ENCODE measurements at regions not wholly inside any gene's neighbourhood (a gene's known extent, or its start where the extent isn't known, plus 50 kb on each side); places are given as distances from the start of the nearest gene placed in this dataset.
A peak's percentile ranks its signal among the peaks of the same experiment; 100 is the strongest.

DNA sequence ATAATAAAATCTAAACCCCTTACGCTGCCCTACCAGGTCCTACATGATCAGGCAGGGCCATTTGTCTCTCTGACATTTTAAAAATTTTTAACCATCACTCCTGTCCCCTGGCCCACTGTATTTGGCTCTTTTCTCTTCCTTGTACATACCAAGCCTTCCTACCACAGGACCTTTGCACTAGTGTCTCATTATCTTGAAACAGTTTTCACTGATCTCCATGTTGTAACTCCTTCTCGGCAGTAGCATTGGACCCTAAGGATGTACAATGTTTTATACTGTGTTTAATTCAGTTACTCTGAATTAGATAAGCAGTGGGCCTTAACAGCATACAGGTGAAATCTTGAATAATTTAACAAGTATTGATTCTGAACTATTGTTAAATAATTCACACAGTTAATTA lies 330.7 kb downstream of the UTRN start:
- no peak overlapping the region for H4K8ac ChIP-seq (replicated peaks; ENCODE audit: insufficient read length, low read depth, low read length)
- H4K91ac ChIP-seq (ENCODE audit: insufficient read length, low read depth, low read length): no peak overlapping the region
- TF ChIP-seq, protein P1, sequence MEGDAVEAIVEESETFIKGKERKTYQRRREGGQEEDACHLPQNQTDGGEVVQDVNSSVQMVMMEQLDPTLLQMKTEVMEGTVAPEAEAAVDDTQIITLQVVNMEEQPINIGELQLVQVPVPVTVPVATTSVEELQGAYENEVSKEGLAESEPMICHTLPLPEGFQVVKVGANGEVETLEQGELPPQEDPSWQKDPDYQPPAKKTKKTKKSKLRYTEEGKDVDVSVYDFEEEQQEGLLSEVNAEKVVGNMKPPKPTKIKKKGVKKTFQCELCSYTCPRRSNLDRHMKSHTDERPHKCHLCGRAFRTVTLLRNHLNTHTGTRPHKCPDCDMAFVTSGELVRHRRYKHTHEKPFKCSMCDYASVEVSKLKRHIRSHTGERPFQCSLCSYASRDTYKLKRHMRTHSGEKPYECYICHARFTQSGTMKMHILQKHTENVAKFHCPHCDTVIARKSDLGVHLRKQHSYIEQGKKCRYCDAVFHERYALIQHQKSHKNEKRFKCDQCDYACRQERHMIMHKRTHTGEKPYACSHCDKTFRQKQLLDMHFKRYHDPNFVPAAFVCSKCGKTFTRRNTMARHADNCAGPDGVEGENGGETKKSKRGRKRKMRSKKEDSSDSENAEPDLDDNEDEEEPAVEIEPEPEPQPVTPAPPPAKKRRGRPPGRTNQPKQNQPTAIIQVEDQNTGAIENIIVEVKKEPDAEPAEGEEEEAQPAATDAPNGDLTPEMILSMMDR (conservative IDR thresholded peaks at IDR 0.05): no peak
- H3K27ac ChIP-seq (ENCODE audit: insufficient read length, low read depth, low read length): no peak overlapping the region
- no peak overlapping the region for H3K18ac ChIP-seq (ENCODE audit: insufficient read length, low read depth, low read length)
- no peaks in the 10 kb centered on the region for H3K9me3 ChIP-seq (ENCODE audit: control insufficient read depth, low read depth, low read length)
- WGBS (ENCODE audit: extremely low coverage, insufficient read length, low lambda C conversion rate): no CpG with 5 or more reads among the region's 2 CpGs
- Mint-ChIP-seq H3K4me1 (peaks cover 67 to 68% of the 10 kb centered on the region in 2 experiments), H3K4me3 (no peak overlapping the region), H3K27me3 (ENCODE audit: low read depth) (no peaks in the 10 kb centered on the region), H3K9me3 (no peaks in the 10 kb centered on the region), H3K36me3 (ENCODE audit: insufficient read depth in 1 of 3, low read depth in 3 of 3) (peaks cover 0 to 2% (median 0%) of the 10 kb centered on the region in 3 experiments; a peak in 1 of 7 replicates), H3K27ac (peak overlapping the region; percentile 32 to 58 (median 38); a peak in 3 of 7 replicates)
- H3K23ac ChIP-seq (ENCODE audit: insufficient read length, low read depth, low read length): no peak overlapping the region
- H3K27me3 ChIP-seq (ENCODE audit: insufficient read depth, low read length): no peaks in the 10 kb centered on the region
- no peaks in the 10 kb centered on the region for H4K20me1 ChIP-seq (ENCODE audit: control insufficient read depth, insufficient read depth, insufficient read length)
- H3K14ac ChIP-seq (ENCODE audit: insufficient read depth, low read length): no peak overlapping the region
- H3K79me1 ChIP-seq (ENCODE audit: insufficient read depth, low read depth, low read length, poor library complexity, severe bottlenecking): no peaks in the 10 kb centered on the region
- no peak overlapping the region for H2BK15ac ChIP-seq (ENCODE audit: low read depth, low read length)
- H3K4me1 ChIP-seq (ENCODE audit: insufficient read depth, low read length): peaks cover 11% of the 10 kb centered on the region
- no peak overlapping the region for H4K5ac ChIP-seq (ENCODE audit: insufficient read length, low read depth, low read length)
- H3K4ac ChIP-seq (ENCODE audit: low read depth, low read length): no peak overlapping the region
- H3K56ac ChIP-seq (ENCODE audit: insufficient read length, low read depth, low read length): no peak overlapping the region
- no peak overlapping the region for H3K4me2 ChIP-seq (ENCODE audit: insufficient read depth, insufficient read length, low read length)
- H2BK20ac ChIP-seq (ENCODE audit: low read depth, low read length, poor library complexity, severe bottlenecking): no peak overlapping the region
- no peaks in the 10 kb centered on the region for H3K79me2 ChIP-seq (ENCODE audit: insufficient read depth, low read length)
- H2BK12ac ChIP-seq (ENCODE audit: insufficient read length, low read depth, low read length): no peak overlapping the region
- H2BK120ac ChIP-seq (ENCODE audit: low read depth, low read length, poor library complexity, severe bottlenecking): no peak overlapping the region
- no peak overlapping the region for H2BK5ac ChIP-seq (ENCODE audit: insufficient read length, low read length)
- H3K23me2 ChIP-seq (ENCODE audit: insufficient read length, low read depth, low read length, poor library complexity, severe bottlenecking): no peaks in the 10 kb centered on the region
- no peak overlapping the region for H2AFZ ChIP-seq (ENCODE audit: low read length)
- no peak overlapping the region for H2AK5ac ChIP-seq (ENCODE audit: insufficient read length, low read length)
- no peak for DNase-seq
- no peak overlapping the region for H3T11ph ChIP-seq (ENCODE audit: low read length)
- H3K9ac ChIP-seq (ENCODE audit: extremely low read depth, insufficient read length, low read length): no peak overlapping the region

Measured in H9 (cell line).